ENCODE measurements at regions not wholly inside any gene's neighbourhood (a gene's known extent, or its start where the extent isn't known, plus 50 kb on each side); places are given as distances from the start of the nearest gene placed in this dataset.
A peak's percentile ranks its signal among the peaks of the same experiment; 100 is the strongest.

DNA sequence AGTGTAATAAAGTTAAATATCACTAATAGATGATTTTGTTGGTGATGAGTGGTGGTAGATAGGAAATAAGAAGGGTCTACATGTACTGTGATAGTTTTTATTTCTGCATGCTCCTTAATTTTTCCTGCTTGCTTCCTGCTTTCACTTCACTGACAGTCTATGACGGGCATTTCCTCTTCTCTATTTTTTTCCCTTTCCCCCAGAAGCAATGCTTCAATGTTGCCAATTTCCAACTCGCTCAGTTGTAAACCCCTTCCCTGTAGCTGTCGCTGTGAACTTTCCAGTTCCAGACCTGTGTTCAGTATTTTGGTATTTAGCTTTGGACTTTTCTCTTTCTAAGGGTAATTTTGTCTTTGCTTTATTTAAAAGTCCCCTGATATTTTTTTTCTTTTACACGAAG, 123.5 kb upstream of the AGR3 start:
- peaks cover 0 to 3% of the 10 kb centered on the region in 2 donors for H3K4me1 ChIP-seq (ENCODE audit: control insufficient read depth in 2 of 2, insufficient read depth in 2 of 2, low read length in 2 of 2)

DNA sequence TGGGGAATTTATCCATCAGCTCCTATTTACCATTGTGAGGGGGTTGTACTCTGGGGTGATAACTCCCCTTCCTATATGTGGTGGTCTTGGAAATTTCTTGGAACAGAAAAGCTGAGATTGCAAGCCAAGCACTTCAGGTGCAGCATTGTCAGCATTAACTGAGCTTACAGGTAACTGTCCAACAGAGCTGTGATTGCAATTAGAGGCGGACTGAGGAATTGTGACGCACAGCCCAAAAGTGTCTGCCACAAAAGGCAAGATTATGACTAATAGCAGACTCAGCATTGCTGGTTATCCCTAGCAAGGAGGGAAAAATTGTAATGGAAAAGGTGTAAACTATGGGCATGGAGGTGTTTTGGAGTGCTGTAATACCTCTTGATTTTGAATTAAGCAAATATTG, 126.1 kb upstream of the AGR3 start:
- H3K4me3 Mint-ChIP-seq = no peak overlapping the region
- H3K36me3 Mint-ChIP-seq = peaks cover 0 to 10% (median 0%) of the 10 kb centered on the region in 5 donors
- no peak overlapping the region for H3K27ac Mint-ChIP-seq
- H3K27me3 Mint-ChIP-seq = peaks cover 0 to 22% (median 0%) of the 10 kb centered on the region in 5 donors
- no peak overlapping the region for H3K27ac ChIP-seq (ENCODE audit: low read depth, low read length)
- H3K9me3 ChIP-seq (ENCODE audit: control insufficient read depth in 2 of 3, low read length in 3 of 3) = no peaks in the 10 kb centered on the region
- DNase-seq (no peak), ATAC-seq (no peak)
- no peaks in the 10 kb centered on the region for H3K27me3 ChIP-seq (ENCODE audit: control insufficient read depth in 2 of 2, insufficient read depth in 2 of 2, low read length in 2 of 2)
- no peak overlapping the region for H3K4me3 ChIP-seq (ENCODE audit: low read length)
- ChIA-PET POLR2A (no interaction called here), CTCF (interaction anchor here (1.3 kb wide), 1 partner anchor 10 kb away, joined by 3 read pairs; no protein-coding TSS in a partner anchor)
- H3K36me3 ChIP-seq (ENCODE audit: control insufficient read depth in 2 of 3, insufficient read depth in 3 of 3, low read length in 3 of 3) = no peaks in the 10 kb centered on the region
- intact Hi-C loops (cut with micrococcal nuclease) = loop anchor here in 1 of 2 donors (1.0 to 10.0 kb wide), 4 partner anchors 127 to 523 kb away; no protein-coding TSS in a partner anchor
- H3K4me1 Mint-ChIP-seq = peaks cover 5 to 32% (median 11%) of the 10 kb centered on the region in 7 donors
- peaks cover 0 to 9% (median 0%) of the 10 kb centered on the region in 11 donors for H3K9me3 Mint-ChIP-seq
- peaks cover 0 to 8% of the 10 kb centered on the region in 2 donors for H3K4me1 ChIP-seq (ENCODE audit: control insufficient read depth in 2 of 2, insufficient read depth in 2 of 2, low read length in 2 of 2)

More for the DNA sequence above, 123.5 kb upstream of the AGR3 start:
- Mint-ChIP-seq H3K27me3 (peaks cover 0 to 22% (median 0%) of the 10 kb centered on the region in 5 donors), H3K9me3 (peaks cover 0 to 9% (median 0%) of the 10 kb centered on the region in 11 donors), H3K36me3 (peaks cover 0 to 11% (median 0%) of the 10 kb centered on the region in 5 donors), H3K27ac (no peak overlapping the region), H3K4me3 (no peak overlapping the region), H3K4me1 (peaks cover 0 to 26% (median 5%) of the 10 kb centered on the region in 7 donors)
- DNase-seq (no peak), ATAC-seq (no peak)
- no peak overlapping the region for H3K27ac ChIP-seq (ENCODE audit: low read depth, low read length)
- no peak overlapping the region for H3K4me3 ChIP-seq (ENCODE audit: low read length)
- ChIA-PET POLR2A (no interaction called here), CTCF (interaction anchor here (0.7 kb wide), 1 partner anchor 667 kb away, joined by 4 read pairs; no protein-coding TSS in a partner anchor)
- intact Hi-C loops (cut with micrococcal nuclease) = loop anchor here in 1 of 2 donors (10.0 kb wide), 1 partner anchor 130 kb away; no protein-coding TSS in a partner anchor
- H3K27me3 ChIP-seq (ENCODE audit: control insufficient read depth in 2 of 2, insufficient read depth in 2 of 2, low read length in 2 of 2) = no peaks in the 10 kb centered on the region
- no peaks in the 10 kb centered on the region for H3K36me3 ChIP-seq (ENCODE audit: control insufficient read depth in 2 of 3, insufficient read depth in 3 of 3, low read length in 3 of 3)
- H3K9me3 ChIP-seq (ENCODE audit: control insufficient read depth in 2 of 3, low read length in 3 of 3) = no peaks in the 10 kb centered on the region

DNA sequence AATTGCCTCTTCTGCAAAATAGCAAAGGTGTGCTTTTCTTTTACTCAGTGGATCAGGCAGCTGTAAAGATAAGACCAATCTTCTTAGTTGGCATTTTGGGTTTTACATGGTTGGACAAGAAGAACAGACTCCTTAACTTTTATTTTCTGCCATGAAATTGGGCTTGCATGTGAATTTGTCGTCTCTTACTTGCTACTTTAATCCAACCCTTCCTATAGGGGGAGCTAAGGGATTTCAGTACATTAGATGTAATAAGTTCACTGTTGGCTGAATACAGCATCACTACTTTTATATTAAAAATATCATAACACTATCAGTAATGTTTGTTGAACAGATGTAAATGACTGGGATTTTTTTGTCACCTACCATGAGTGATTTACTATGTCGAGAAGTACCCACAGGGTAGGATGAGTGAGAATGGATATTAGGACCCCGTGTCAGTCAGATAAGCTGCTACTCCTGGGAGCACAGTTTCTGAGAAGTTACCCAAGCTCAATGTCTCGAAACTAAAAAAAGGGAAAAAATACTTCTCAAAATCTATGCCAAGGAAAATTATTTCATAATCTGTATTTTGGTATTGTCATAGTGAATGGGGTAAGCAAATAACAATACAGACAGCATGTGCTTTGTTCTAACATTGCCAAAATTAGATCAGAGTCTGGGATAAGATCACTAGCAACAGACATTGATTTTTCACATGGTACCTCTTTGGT, 127.4 kb upstream of the AGR3 start:
- peaks cover 5 to 33% (median 11%) of the 10 kb centered on the region in 7 donors for H3K4me1 Mint-ChIP-seq
- H3K27me3 Mint-ChIP-seq = peaks cover 0 to 16% (median 0%) of the 10 kb centered on the region in 5 donors
- Histone ChIP-seq H3K4me3 (ENCODE audit: low read length) (no peak overlapping the region), H3K36me3 (ENCODE audit: control insufficient read depth in 2 of 3, insufficient read depth in 3 of 3, low read length in 3 of 3) (no peaks in the 10 kb centered on the region), H3K27me3 (ENCODE audit: control insufficient read depth in 2 of 2, insufficient read depth in 2 of 2, low read length in 2 of 2) (no peaks in the 10 kb centered on the region), H3K27ac (ENCODE audit: low read depth, low read length) (no peak overlapping the region), H3K9me3 (ENCODE audit: control insufficient read depth in 2 of 3, low read length in 3 of 3) (no peaks in the 10 kb centered on the region), H3K4me1 (ENCODE audit: control insufficient read depth in 2 of 2, insufficient read depth in 2 of 2, low read length in 2 of 2) (peaks cover 0 to 8% of the 10 kb centered on the region in 2 donors)
- no peak overlapping the region for H3K4me3 Mint-ChIP-seq
- intact Hi-C loops (cut with micrococcal nuclease) = loop anchor here (1.0 to 10.0 kb wide), 4 partner anchors 126 to 292 kb away; no protein-coding TSS in a partner anchor
- ChIA-PET CTCF (interaction anchor here (0.6 to 1.0 kb wide), 2 partner anchors 162 to 292 kb away, joined by 3 to 5 read pairs; no protein-coding TSS in a partner anchor), POLR2A (no interaction called here)
- H3K36me3 Mint-ChIP-seq = peaks cover 0 to 14% (median 0%) of the 10 kb centered on the region in 5 donors
- ATAC-seq (peak; percentile 73), DNase-seq (peak in 2 of 9 donors; percentile 5 to 6)
- peaks cover 0 to 9% (median 0%) of the 10 kb centered on the region in 11 donors for H3K9me3 Mint-ChIP-seq
- H3K27ac Mint-ChIP-seq = no peak overlapping the region

DNA sequence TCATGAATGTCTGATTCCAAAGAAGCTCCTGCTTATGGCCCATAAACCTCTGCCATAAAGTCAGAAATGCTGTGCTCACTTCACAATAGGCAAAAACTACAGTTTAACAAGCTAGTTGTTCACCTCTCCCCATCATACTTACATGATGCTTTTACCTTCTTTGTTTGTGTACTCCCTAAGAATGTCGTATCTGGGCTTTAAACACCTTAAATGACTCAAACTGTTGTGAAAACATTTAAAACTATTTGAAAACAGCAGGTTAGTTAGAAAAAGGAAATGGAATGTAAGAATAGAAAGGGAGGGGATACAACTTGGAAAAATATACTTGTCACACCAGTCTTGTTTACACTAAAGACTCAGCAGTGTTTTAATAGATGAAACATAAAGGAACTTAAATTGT, 128.2 kb upstream of the AGR3 start:
- ATAC-seq (no peak), DNase-seq (no peak)
- Mint-ChIP-seq H3K27ac (peak overlapping the region in 1 of 9 donors; percentile 60), H3K36me3 (peaks cover 0 to 9% (median 0%) of the 10 kb centered on the region in 5 donors), H3K4me3 (no peak overlapping the region), H3K27me3 (peaks cover 0 to 16% (median 0%) of the 10 kb centered on the region in 5 donors), H3K4me1 (peaks cover 5 to 33% (median 11%) of the 10 kb centered on the region in 7 donors), H3K9me3 (peaks cover 0 to 9% (median 0%) of the 10 kb centered on the region in 11 donors)
- POLR2A ChIA-PET = no interaction called here
- H3K27me3 ChIP-seq (ENCODE audit: control insufficient read depth in 2 of 2, insufficient read depth in 2 of 2, low read length in 2 of 2) = no peaks in the 10 kb centered on the region
- H3K4me1 ChIP-seq (ENCODE audit: control insufficient read depth in 2 of 2, insufficient read depth in 2 of 2, low read length in 2 of 2) = peaks cover 0 to 8% of the 10 kb centered on the region in 2 donors
- intact Hi-C loops (cut with micrococcal nuclease) = loop anchor here (1.0 to 10.0 kb wide), 4 partner anchors 125 to 291 kb away; no protein-coding TSS in a partner anchor
- CTCF ChIA-PET = interaction anchor here (0.6 to 1.0 kb wide), 2 partner anchors 163 to 292 kb away, joined by 3 to 5 read pairs; no protein-coding TSS in a partner anchor
- no peaks in the 10 kb centered on the region for H3K36me3 ChIP-seq (ENCODE audit: control insufficient read depth in 2 of 3, insufficient read depth in 3 of 3, low read length in 3 of 3)
- H3K27ac ChIP-seq (ENCODE audit: low read depth, low read length) = no peak overlapping the region
- H3K9me3 ChIP-seq (ENCODE audit: control insufficient read depth in 2 of 3, low read length in 3 of 3) = no peaks in the 10 kb centered on the region
- no peak overlapping the region for H3K4me3 ChIP-seq (ENCODE audit: low read length)

DNA sequence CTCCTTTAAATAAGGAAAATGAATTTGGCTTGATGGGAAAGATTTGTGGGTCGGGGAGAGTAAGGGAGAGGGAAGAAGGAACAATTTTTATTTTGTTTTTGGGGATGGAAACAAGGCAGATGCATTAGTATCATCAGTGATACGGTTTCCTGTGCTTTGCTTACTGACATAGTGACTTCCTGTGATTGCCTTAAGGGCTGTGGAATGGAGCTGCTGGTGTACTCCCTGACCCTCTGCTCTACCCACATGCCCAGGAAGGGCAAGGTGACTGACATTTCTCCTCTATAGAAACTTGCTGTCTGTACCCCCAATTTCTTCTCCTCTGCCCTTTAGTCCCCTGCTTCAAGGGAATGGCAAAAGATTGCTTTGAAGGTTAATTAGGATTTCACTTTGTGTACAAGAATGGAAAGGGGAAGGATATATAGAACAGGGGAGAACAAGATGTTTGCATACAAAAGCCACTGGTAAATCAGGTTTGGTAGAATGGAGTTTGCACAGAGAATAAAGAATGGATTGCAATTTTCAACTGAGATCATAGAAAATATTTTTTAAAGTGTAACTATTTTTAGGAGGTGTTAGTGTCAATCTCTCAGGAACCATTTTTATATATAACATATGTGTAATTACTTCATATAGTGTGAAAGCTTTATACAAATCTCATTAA, 129.0 kb upstream of the AGR3 start:
- H3K27me3 Mint-ChIP-seq = peaks cover 0 to 9% (median 0%) of the 10 kb centered on the region in 5 donors

DNA sequence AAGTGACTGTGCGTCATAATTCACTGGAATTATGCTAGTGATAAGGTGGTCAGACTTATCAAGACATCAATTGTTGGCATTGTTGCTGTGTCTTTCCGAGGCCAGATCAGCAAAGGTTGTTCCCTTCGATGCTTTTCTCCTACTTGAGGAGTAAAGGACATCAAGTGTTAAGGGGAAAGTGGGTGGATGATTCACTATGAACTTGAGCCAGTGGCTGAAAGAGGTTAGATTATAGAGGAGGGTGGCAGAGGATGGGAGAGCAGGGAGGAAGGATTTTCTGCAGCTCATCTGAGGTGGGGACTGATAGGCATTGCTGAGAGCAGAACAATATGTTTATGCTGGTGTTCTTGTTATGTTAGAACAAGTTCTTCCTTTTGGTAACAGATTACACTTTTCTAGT, 131.4 kb upstream of the AGR3 start:
- POLR2A ChIA-PET = no interaction called here
- intact Hi-C loops (cut with micrococcal nuclease) = no loop called here
- Histone ChIP-seq H3K36me3 (ENCODE audit: control insufficient read depth in 2 of 3, insufficient read depth in 3 of 3, low read length in 3 of 3) (no peaks in the 10 kb centered on the region), H3K4me1 (ENCODE audit: control insufficient read depth in 2 of 2, insufficient read depth in 2 of 2, low read length in 2 of 2) (peaks cover 0 to 8% of the 10 kb centered on the region in 2 donors), H3K4me3 (ENCODE audit: low read length) (no peak overlapping the region), H3K9me3 (ENCODE audit: control insufficient read depth in 2 of 3, low read length in 3 of 3) (no peaks in the 10 kb centered on the region), H3K27me3 (ENCODE audit: control insufficient read depth in 2 of 2, insufficient read depth in 2 of 2, low read length in 2 of 2) (no peaks in the 10 kb centered on the region), H3K27ac (ENCODE audit: low read depth, low read length) (no peak overlapping the region)
- CTCF ChIA-PET = interaction anchor here (0.6 kb wide), 1 partner anchor 357 kb away, joined by 3 read pairs; no protein-coding TSS in a partner anchor
- peaks cover 0 to 12% (median 0%) of the 10 kb centered on the region in 5 donors for H3K36me3 Mint-ChIP-seq
- ATAC-seq (no peak), DNase-seq (no peak)
- H3K27me3 Mint-ChIP-seq = peaks cover 0 to 6% (median 0%) of the 10 kb centered on the region in 5 donors
- H3K4me1 Mint-ChIP-seq = peaks cover 5 to 32% (median 11%) of the 10 kb centered on the region in 7 donors
- H3K27ac Mint-ChIP-seq = no peak overlapping the region
- H3K4me3 Mint-ChIP-seq = no peak overlapping the region
- H3K9me3 Mint-ChIP-seq = no peaks in the 10 kb centered on the region

More for the DNA sequence above, 129.0 kb upstream of the AGR3 start:
- no peak overlapping the region for H3K4me3 Mint-ChIP-seq
- H3K4me1 Mint-ChIP-seq = peaks cover 5 to 34% (median 11%) of the 10 kb centered on the region in 7 donors
- ChIA-PET CTCF (no interaction called here), POLR2A (no interaction called here)
- intact Hi-C loops (cut with micrococcal nuclease) = no loop called here
- H3K4me3 ChIP-seq (ENCODE audit: low read length) = no peak overlapping the region
- H3K36me3 ChIP-seq (ENCODE audit: control insufficient read depth in 2 of 3, insufficient read depth in 3 of 3, low read length in 3 of 3) = no peaks in the 10 kb centered on the region
- H3K9me3 Mint-ChIP-seq = peaks cover 0 to under 1% (median 0%) of the 10 kb centered on the region in 11 donors
- peaks cover 0 to 12% (median 0%) of the 10 kb centered on the region in 5 donors for H3K36me3 Mint-ChIP-seq
- peaks cover 0 to 8% of the 10 kb centered on the region in 2 donors for H3K4me1 ChIP-seq (ENCODE audit: control insufficient read depth in 2 of 2, insufficient read depth in 2 of 2, low read length in 2 of 2)
- no peaks in the 10 kb centered on the region for H3K9me3 ChIP-seq (ENCODE audit: control insufficient read depth in 2 of 3, low read length in 3 of 3)
- ATAC-seq = peak; percentile 67
- peak in 2 of 9 donors; percentile 7 to 8 for DNase-seq
- no peak overlapping the region for H3K27ac ChIP-seq (ENCODE audit: low read depth, low read length)
- H3K27me3 ChIP-seq (ENCODE audit: control insufficient read depth in 2 of 2, insufficient read depth in 2 of 2, low read length in 2 of 2) = no peaks in the 10 kb centered on the region
- H3K27ac Mint-ChIP-seq = peak overlapping the region in 2 of 9 donors; percentile 2 to 3
